PC-9 (cell line): ENCODE measurements at regions not wholly inside any gene's neighbourhood (a gene's known extent, or its start where the extent isn't known, plus 50 kb on each side); places are given as distances from the start of the nearest gene placed in this dataset.

Source experiments
- BruUV-seq: library from RNA; stranded (reverse); fragments of 400-500 nt; replicated peaks from 2 replicates; lab custom pipeline; 2021; lab: Mats Ljungman, UMichigan
- CTCF ChIA-PET: fragments of 300-600 bp; sonication (Branson Sonifier 250); formaldehyde crosslinking; loops from one replicate; lab custom pipeline; 2022; ENCODE audit warnings: antibody characterized with exemption; lab: Charles Lee
- POLR2A ChIA-PET: fragments of 300-600 bp; sonication (Branson Sonifier 250); formaldehyde crosslinking; loops from one replicate; lab custom pipeline; 2022; ENCODE audit warnings: antibody characterized with exemption; ENCODE audit not compliant: unreplicated experiment; lab: Charles Lee
- DNase-seq, 2 experiments: peaks; one replicate each; pipeline versions ENCODE4 v3.0.0 to v3.0.0-alpha.2; 2015 to 2022; ENCODE audit warnings: mixed read lengths in 1 of 2
- H2AFZ ChIP-seq: fragments of 200-600 bp; sonication (generic); 2 replicates; pipeline ENCODE4 v1.8.1; 2017; ENCODE audit warnings: antibody characterized with exemption
- H3F3A ChIP-seq: fragments of 200-600 bp; sonication (generic); 2 replicates; pipeline ENCODE4 v1.8.1; 2017; ENCODE audit warnings: antibody characterized with exemption, mild to moderate bottlenecking, low read depth; ENCODE audit not compliant: insufficient read depth
- H3K27ac ChIP-seq: fragments of 200-600 bp; sonication (generic); 2 replicates; pipeline ENCODE4 v1.6.1; 2016; ENCODE audit warnings: mixed run types
- H3K27me3 ChIP-seq: fragments of 200-600 bp; sonication (generic); 2 replicates; pipeline ENCODE4 v1.6.1; 2016; ENCODE audit warnings: low read depth, mixed run types; ENCODE audit not compliant: insufficient read depth
- H3K36me3 ChIP-seq: fragments of 200-600 bp; sonication (generic); 2 replicates; pipeline ENCODE4 v1.6.1; 2016; ENCODE audit warnings: low read depth, mixed run types
- H3K4me1 ChIP-seq: fragments of 200-600 bp; sonication (generic); replicated peaks from 2 replicates; pipeline ENCODE4 v1.6.1; 2016; ENCODE audit warnings: mixed run types; ENCODE audit not compliant: insufficient read depth
- H3K4me2 ChIP-seq: fragments of 200-600 bp; sonication (generic); 2 replicates; pipeline ENCODE4 v1.6.1; 2017; ENCODE audit warnings: mixed run types
- H3K4me3 ChIP-seq: fragments of 200-600 bp; sonication (generic); 2 replicates; pipeline ENCODE4 v1.6.1; 2016; ENCODE audit warnings: mixed run types
- H3K79me2 ChIP-seq: fragments of 200-600 bp; sonication (generic); 2 replicates; pipeline ENCODE4 v1.6.1; 2017; ENCODE audit warnings: low read depth, mixed run types
- H3K9me2 ChIP-seq: fragments of 200-600 bp; sonication (generic); 2 replicates; pipeline ENCODE4 v1.8.1; 2017; ENCODE audit warnings: mild to moderate bottlenecking; ENCODE audit not compliant: insufficient read depth
- H3K9me3 ChIP-seq: fragments of 200-600 bp; sonication (generic); 2 replicates; pipeline ENCODE4 v1.8.1; 2016; ENCODE audit warnings: low read depth; ENCODE audit not compliant: insufficient read depth
- H4K20me1 ChIP-seq: fragments of 200-600 bp; sonication (generic); 2 replicates; pipeline ENCODE4 v1.8.1; 2017; ENCODE audit not compliant: insufficient read depth
- EZH2 ChIP-seq: fragments of 200-600 bp; sonication (generic); IDR thresholded peaks from 2 replicates; pipeline ENCODE4 v1.8.0; 2017; ENCODE audit warnings: antibody characterized with exemption, low read depth
- intact Hi-C: fragments of 100-400 bp; cut with micrococcal nuclease; formaldehyde crosslinking; loops from one replicate; pipeline ENCODE4 v1.10.0; 2022; ENCODE audit not compliant: unreplicated experiment
- TF ChIP-seq, protein P1 (sequence below): fragments of 200-600 bp; sonication (generic); conservative IDR thresholded peaks from 2 replicates; pipeline ENCODE4 v1.6.1; 2017; ENCODE audit warnings: mixed run types, antibody characterized with exemption, mild to moderate bottlenecking, moderate library complexity

DNA sequence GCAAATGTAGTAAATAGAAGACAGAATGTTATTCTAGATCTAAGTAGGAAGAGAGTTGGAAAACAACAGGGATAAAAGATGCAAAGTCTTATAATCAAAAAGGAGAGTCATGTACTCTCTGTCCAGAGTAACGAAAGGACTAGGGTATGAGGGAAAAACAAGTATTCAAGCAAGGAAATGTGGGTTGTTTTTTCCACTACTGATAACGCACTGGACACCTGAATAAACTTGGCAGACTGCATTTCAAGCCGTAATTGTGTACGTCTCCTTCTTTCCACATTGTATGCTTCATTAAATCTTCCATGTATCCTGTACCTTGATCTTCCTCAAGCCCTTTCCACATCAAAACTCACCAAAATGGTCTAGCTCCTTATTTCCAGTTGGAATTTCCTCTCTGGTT is 420.6 kb downstream of the ZEB2 start:
- H4K20me1 ChIP-seq, result no peaks in the 10 kb centered on the region
- no peak overlapping the region for H3K4me2 ChIP-seq
- H2AFZ ChIP-seq, result no peak overlapping the region
- H3K4me1 ChIP-seq, result no peaks in the 10 kb centered on the region
- TF ChIP-seq EZH2, result no peak
- TF ChIP-seq, protein P1, sequence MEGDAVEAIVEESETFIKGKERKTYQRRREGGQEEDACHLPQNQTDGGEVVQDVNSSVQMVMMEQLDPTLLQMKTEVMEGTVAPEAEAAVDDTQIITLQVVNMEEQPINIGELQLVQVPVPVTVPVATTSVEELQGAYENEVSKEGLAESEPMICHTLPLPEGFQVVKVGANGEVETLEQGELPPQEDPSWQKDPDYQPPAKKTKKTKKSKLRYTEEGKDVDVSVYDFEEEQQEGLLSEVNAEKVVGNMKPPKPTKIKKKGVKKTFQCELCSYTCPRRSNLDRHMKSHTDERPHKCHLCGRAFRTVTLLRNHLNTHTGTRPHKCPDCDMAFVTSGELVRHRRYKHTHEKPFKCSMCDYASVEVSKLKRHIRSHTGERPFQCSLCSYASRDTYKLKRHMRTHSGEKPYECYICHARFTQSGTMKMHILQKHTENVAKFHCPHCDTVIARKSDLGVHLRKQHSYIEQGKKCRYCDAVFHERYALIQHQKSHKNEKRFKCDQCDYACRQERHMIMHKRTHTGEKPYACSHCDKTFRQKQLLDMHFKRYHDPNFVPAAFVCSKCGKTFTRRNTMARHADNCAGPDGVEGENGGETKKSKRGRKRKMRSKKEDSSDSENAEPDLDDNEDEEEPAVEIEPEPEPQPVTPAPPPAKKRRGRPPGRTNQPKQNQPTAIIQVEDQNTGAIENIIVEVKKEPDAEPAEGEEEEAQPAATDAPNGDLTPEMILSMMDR, result no peak
- H3K4me3 ChIP-seq, result no peak overlapping the region
- no TSS peak for BruUV-seq
- no peaks in the 10 kb centered on the region for H3K79me2 ChIP-seq
- H3K27me3 ChIP-seq, result no peaks in the 10 kb centered on the region
- H3K9me3 ChIP-seq, result no peaks in the 10 kb centered on the region
- no peak for DNase-seq
- CTCF ChIA-PET, result no interaction called here
- no peaks in the 10 kb centered on the region for H3K9me2 ChIP-seq
- no peaks in the 10 kb centered on the region for H3F3A ChIP-seq
- H3K27ac ChIP-seq, result no peak overlapping the region
- intact Hi-C loops, result no loop called here
- no peaks in the 10 kb centered on the region for H3K36me3 ChIP-seq
- POLR2A ChIA-PET, result no interaction called here

DNA sequence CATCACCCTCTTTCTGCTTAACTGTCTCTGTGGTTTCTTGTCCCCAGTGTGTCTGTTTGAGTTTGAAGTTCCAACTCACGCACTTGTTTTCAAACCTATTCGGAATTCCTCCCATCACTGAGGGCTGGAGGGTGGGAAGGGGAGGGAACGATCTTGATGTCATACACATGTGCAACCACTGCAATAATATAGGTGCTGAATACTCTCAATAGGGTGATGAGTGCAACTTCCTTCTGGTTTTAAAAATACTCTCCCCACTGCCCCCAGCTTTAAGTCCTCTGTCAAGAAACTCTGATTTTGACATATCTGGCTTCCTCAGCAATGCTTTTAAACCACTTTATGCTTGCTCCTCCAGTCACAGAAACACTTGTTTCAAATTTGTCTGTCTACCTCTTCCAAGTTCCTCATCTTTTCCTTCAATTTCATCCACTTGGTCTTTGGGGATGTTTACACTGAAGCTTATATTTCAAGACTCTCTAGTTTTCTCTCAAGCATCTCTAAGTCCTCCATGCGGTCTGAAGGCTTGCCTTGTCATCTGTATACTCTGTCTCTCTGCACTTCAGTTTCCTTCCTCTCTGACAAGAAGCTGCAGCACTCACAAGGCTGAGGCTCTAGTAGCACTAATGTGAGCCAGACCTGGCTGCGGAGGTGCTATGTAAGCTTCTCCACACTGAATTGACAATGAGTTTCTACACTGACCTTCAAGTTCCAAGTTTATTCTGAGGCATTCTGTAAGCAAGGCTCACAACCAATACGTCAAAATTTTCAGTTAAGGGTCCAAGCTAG is 422.3 kb downstream of the ZEB2 start:
- intact Hi-C loops, result no loop called here
- BruUV-seq, result no TSS peak
- Histone ChIP-seq H3K79me2 (no peaks in the 10 kb centered on the region), H4K20me1 (no peaks in the 10 kb centered on the region), H3K36me3 (no peaks in the 10 kb centered on the region), H3K9me3 (no peaks in the 10 kb centered on the region), H3K4me1 (no peaks in the 10 kb centered on the region), H3K9me2 (no peaks in the 10 kb centered on the region), H3K27me3 (no peaks in the 10 kb centered on the region), H2AFZ (no peak overlapping the region), H3K4me3 (no peak overlapping the region), H3F3A (no peaks in the 10 kb centered on the region), H3K4me2 (no peak overlapping the region), H3K27ac (no peak overlapping the region)
- TF ChIP-seq, protein P1, result no peak
- no peak for TF ChIP-seq EZH2
- ChIA-PET CTCF (interaction anchor here (0.6 kb wide), 1 partner anchor 190 kb away, joined by 7 read pairs; no protein-coding TSS in a partner anchor), POLR2A (no interaction called here)
- DNase-seq, result no peak

DNA sequence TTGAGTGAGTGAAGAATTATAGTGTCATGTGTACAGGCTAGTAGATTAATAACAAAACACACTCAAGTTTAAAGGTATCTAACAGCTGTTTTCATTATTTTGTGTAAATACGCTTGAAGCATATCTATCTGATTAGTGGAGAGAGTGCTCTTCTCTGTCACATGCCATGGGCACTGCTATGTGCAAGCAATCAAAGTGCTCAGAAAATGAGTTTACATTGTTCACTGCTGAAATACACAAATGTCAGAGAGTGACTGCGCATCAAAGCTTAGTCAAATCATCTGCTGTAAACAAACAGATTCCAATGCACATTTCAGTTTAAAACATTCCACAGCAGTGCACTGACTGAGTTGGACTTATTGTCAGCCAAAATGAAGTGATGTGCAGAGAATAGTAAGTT is 423.4 kb downstream of the ZEB2 start:
- H3K9me3 ChIP-seq, result no peaks in the 10 kb centered on the region
- H3K4me1 ChIP-seq, result no peaks in the 10 kb centered on the region
- no peak overlapping the region for H3K4me2 ChIP-seq
- no peaks in the 10 kb centered on the region for H3K36me3 ChIP-seq
- no peak overlapping the region for H2AFZ ChIP-seq
- no peak overlapping the region for H3K27ac ChIP-seq
- no peak overlapping the region for H3K4me3 ChIP-seq
- TF ChIP-seq EZH2, result no peak
- TF ChIP-seq, protein P1, result no peak
- no peaks in the 10 kb centered on the region for H4K20me1 ChIP-seq
- no peak for DNase-seq
- intact Hi-C loops, result no loop called here
- POLR2A ChIA-PET, result no interaction called here
- H3K27me3 ChIP-seq, result no peaks in the 10 kb centered on the region
- CTCF ChIA-PET, result no interaction called here
- H3K9me2 ChIP-seq, result no peaks in the 10 kb centered on the region
- BruUV-seq, result no TSS peak
- H3K79me2 ChIP-seq, result no peaks in the 10 kb centered on the region
- H3F3A ChIP-seq, result no peaks in the 10 kb centered on the region
